Hepatocyte (in vitro differentiated cells): ENCODE measurements at regions not wholly inside any gene's neighbourhood (a gene's known extent, or its start where the extent isn't known, plus 50 kb on each side); places are given as distances from the start of the nearest gene placed in this dataset.
"Not testable (repeated sequence)": the region's sequence is repeated elsewhere in the genome, so short reads cannot be mapped to it uniquely, and the experiment has no call there.

Source experiments
- DNase-seq: peaks from one replicate; pipeline ENCODE4 v3.0.0-alpha.2; 2016; ENCODE audit warnings: low spot score
- H2AFZ ChIP-seq: fragments of 200-600 bp; sonication (generic); 2 replicates; pipeline ENCODE4 v1.6.0; 2016; ENCODE audit warnings: antibody characterized with exemption, mild to moderate bottlenecking
- H3K27ac ChIP-seq: fragments of 200-600 bp; sonication (generic); 2 replicates; pipeline ENCODE4 v1.5.1; 2016; ENCODE audit warnings: mild to moderate bottlenecking
- H3K27me3 ChIP-seq: fragments of 200-600 bp; sonication (generic); 2 replicates; pipeline ENCODE4 v1.6.1; 2016
- H3K36me3 ChIP-seq: fragments of 200-600 bp; sonication (generic); replicated peaks from 2 replicates; pipeline ENCODE4 v1.5.1; 2016; ENCODE audit warnings: low read depth; ENCODE audit not compliant: insufficient read depth
- H3K4me1 ChIP-seq: fragments of 200-600 bp; sonication (generic); 2 replicates; pipeline ENCODE4 v1.5.1; 2016; ENCODE audit warnings: mild to moderate bottlenecking, moderate library complexity; ENCODE audit not compliant: insufficient read depth
- H3K4me2 ChIP-seq: fragments of 200-600 bp; sonication (generic); 2 replicates; pipeline ENCODE4 v1.6.0; 2016
- H3K4me3 ChIP-seq: fragments of 200-600 bp; sonication (generic); 2 replicates; pipeline ENCODE4 v1.5.1; 2016; ENCODE audit warnings: mild to moderate bottlenecking
- H3K79me2 ChIP-seq: fragments of 200-600 bp; sonication (generic); 2 replicates; pipeline ENCODE4 v1.6.0; 2017; ENCODE audit warnings: mild to moderate bottlenecking
- H3K9me2 ChIP-seq: fragments of 200-600 bp; sonication (generic); replicated peaks from 2 replicates; pipeline ENCODE4 v1.6.0; 2017; ENCODE audit warnings: mild to moderate bottlenecking; ENCODE audit not compliant: insufficient read depth
- H3K9me3 ChIP-seq: fragments of 200-600 bp; sonication (generic); 2 replicates; pipeline ENCODE4 v1.5.1; 2016; ENCODE audit warnings: low read depth, mild to moderate bottlenecking
- H4K20me1 ChIP-seq: fragments of 200-600 bp; sonication (generic); 2 replicates; pipeline ENCODE4 v1.6.0; 2016; ENCODE audit warnings: mild to moderate bottlenecking; ENCODE audit not compliant: insufficient read depth, poor library complexity, severe bottlenecking
- CTCF ChIP-seq: fragments of 200-600 bp; sonication (generic); IDR thresholded peaks from 2 replicates; pipeline ENCODE4 v1.5.1; 2016; ENCODE audit warnings: antibody characterized with exemption, mild to moderate bottlenecking; ENCODE audit not compliant: poor library complexity
- EZH2 ChIP-seq: fragments of 200-600 bp; sonication (generic); IDR thresholded peaks from 2 replicates; pipeline ENCODE4 v1.6.1; 2016; ENCODE audit warnings: antibody characterized with exemption, mild to moderate bottlenecking, borderline replicate concordance
- EZH2phosphoT487 ChIP-seq: fragments of 200-600 bp; sonication (generic); IDR thresholded peaks from one replicate; pipeline ENCODE4 v1.6.1; 2018; ENCODE audit warnings: antibody characterized with exemption, mild to moderate bottlenecking, low read depth, moderate library complexity; ENCODE audit not compliant: unreplicated experiment, severe bottlenecking
- WGBS: methylation state at CpG from one replicate; pipeline ENCODE4 v1.1.6; 2016; ENCODE audit warnings: low lambda C conversion rate; ENCODE audit errors: missing lambda C conversion rate; 5-methylcytosine and 5-hydroxymethylcytosine counted together

DNA sequence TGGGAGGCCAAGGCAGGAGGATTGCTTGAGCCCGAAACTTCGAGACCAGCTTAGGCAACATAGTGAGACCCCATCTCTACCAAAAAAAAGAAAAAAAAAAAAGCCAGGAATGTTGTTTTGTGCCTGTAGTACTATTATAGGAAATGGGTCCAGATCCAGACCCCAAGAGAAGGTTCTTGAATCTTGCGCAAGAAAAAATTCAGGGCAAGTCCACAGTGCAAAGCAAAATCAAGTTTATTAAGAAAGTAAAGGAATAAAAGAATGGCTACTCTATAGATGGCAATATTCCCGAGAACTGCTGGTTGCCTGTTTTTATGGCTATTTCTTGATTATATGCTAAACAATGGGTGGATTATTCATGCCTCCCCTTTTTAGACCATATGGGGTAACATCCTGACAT is 51.2 kb upstream of the RDX start:
- no peaks in the 10 kb centered on the region for H3K27me3 ChIP-seq
- H3K27ac ChIP-seq: no peak overlapping the region
- H3K4me3 ChIP-seq: no peak overlapping the region
- whole genome bisulfite sequencing: 100% methylated on average over 4 of the region's 4 CpGs
- H3K4me2 ChIP-seq: no peak overlapping the region
- H3K79me2 ChIP-seq: no peaks in the 10 kb centered on the region
- H4K20me1 ChIP-seq: no peaks in the 10 kb centered on the region
- H3K9me2 ChIP-seq: no peaks in the 10 kb centered on the region
- TF ChIP-seq EZH2phosphoT487: no peak
- no peak for TF ChIP-seq EZH2
- TF ChIP-seq CTCF: no peak
- no peak for DNase-seq
- H3K4me1 ChIP-seq: peaks cover 10% of the 10 kb centered on the region
- no peaks in the 10 kb centered on the region for H3K36me3 ChIP-seq
- H3K9me3 ChIP-seq: no peaks in the 10 kb centered on the region
- H2AFZ ChIP-seq: no peak overlapping the region

GRCh38 chr11:110349138-110349996 is 53.0 kb upstream of the RDX start:
- Histone ChIP-seq H3K4me2 (no peak overlapping the region), H3K9me3 (no peaks in the 10 kb centered on the region), H3K4me1 (peaks cover 10% of the 10 kb centered on the region), H2AFZ (no peak overlapping the region), H4K20me1 (no peaks in the 10 kb centered on the region), H3K36me3 (no peaks in the 10 kb centered on the region), H3K4me3 (no peak overlapping the region), H3K9me2 (no peaks in the 10 kb centered on the region), H3K27me3 (no peaks in the 10 kb centered on the region), H3K27ac (no peak overlapping the region), H3K79me2 (no peaks in the 10 kb centered on the region)
- WGBS: 95% methylated on average over 7 of the region's 7 CpGs
- TF ChIP-seq EZH2 (no peak), CTCF (no peak), EZH2phosphoT487 (no peak)
- no peak for DNase-seq

GRCh38 chr11:110349997-110350383 is 53.6 kb upstream of the RDX start:
- not testable (repeated sequence) for H4K20me1 ChIP-seq, H3K79me2 ChIP-seq, H3K4me3 ChIP-seq, H3K27me3 ChIP-seq, H3K36me3 ChIP-seq, H3K9me3 ChIP-seq, H3K9me2 ChIP-seq, DNase-seq, H3K27ac ChIP-seq, H2AFZ ChIP-seq, H3K4me2 ChIP-seq
- H3K4me1 ChIP-seq: peaks cover 14% of the 10 kb centered on the region
- 93% methylated on average over 5 of the region's 5 CpGs for WGBS

- 31% methylated on average over 7 of the region's 7 CpGs for WGBS
- H3K27me3 ChIP-seq: no peaks in the 10 kb centered on the region
- H3K4me2 ChIP-seq: peak overlapping the region; percentile 57
- peak overlapping the region; percentile 86 for H3K27ac ChIP-seq
- peaks cover 17% of the 10 kb centered on the region for H3K4me1 ChIP-seq
- H4K20me1 ChIP-seq: no peaks in the 10 kb centered on the region
- H3K36me3 ChIP-seq: no peaks in the 10 kb centered on the region
- H3K9me2 ChIP-seq: no peaks in the 10 kb centered on the region
- no peak for TF ChIP-seq EZH2
- H2AFZ ChIP-seq: peak overlapping the region; percentile 21
- H3K4me3 ChIP-seq: no peak overlapping the region
- DNase-seq: peak; percentile 67
- no peaks in the 10 kb centered on the region for H3K9me3 ChIP-seq
- H3K79me2 ChIP-seq: no peaks in the 10 kb centered on the region
These were observed 58.8 kb upstream of the RDX start for GRCh38 chr11:110355011-110355744.
